DOHH2 (cell line): ENCODE measurements at regions not wholly inside any gene's neighbourhood (a gene's known extent, or its start where the extent isn't known, plus 50 kb on each side); places are given as distances from the start of the nearest gene placed in this dataset.

Source experiments
- CTCF ChIP-seq: fragments of 200-600 bp; sonication (generic); IDR thresholded peaks from one replicate; pipeline ENCODE4 v1.5.1; 2014; ENCODE audit warnings: antibody characterized with exemption, mild to moderate bottlenecking, low read depth, low read length; ENCODE audit not compliant: poor library complexity, severe bottlenecking
- EZH2phosphoT487 ChIP-seq: fragments of 200-600 bp; sonication (generic); IDR thresholded peaks from 2 replicates; pipeline ENCODE4 v1.6.1; 2017; ENCODE audit warnings: borderline replicate concordance, mild to moderate bottlenecking, antibody characterized with exemption, low read length, moderate library complexity, mixed read lengths

- TF ChIP-seq CTCF = no peak
- no peak for TF ChIP-seq EZH2phosphoT487
Measured at GRCh38 chr1:218872026-218872425, 301.7 kb upstream of the LYPLAL1 start.
